GM18520 (cell line): ENCODE measurements at regions not wholly inside any gene's neighbourhood (a gene's known extent, or its start where the extent isn't known, plus 50 kb on each side); places are given as distances from the start of the nearest gene placed in this dataset.
A peak's percentile ranks its signal among the peaks of the same experiment; 100 is the strongest.
"Not testable (repeated sequence)": the region's sequence is repeated elsewhere in the genome, so short reads cannot be mapped to it uniquely, and the experiment has no call there.

Experiments
- ATAC-seq: cut with Tn5 transposase; IDR thresholded peaks from one replicate; pipeline ENCODE4 v1.9.1; 2021; ENCODE audit not compliant: unreplicated experiment

DNA sequence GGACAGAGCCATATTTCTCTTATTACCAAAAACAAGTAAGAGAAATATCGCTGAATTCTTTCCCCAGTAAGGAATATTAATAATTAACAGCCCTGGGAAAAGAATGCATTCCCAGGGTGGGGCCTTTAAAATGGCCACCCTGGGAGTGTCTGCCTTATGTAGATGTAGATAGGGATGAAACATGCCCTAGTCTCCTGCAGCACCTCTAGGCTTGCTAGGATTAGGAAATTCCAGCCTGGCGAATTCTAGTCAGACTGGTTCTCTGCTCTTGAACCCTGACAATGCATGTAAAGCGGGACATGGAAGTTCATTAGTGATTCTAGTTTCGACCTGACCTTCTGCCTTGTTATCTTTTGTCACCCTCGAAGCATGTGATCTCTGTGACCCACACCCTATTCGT lies 405.2 kb upstream of the MAP2 start:
- not testable (repeated sequence) for ATAC-seq

DNA sequence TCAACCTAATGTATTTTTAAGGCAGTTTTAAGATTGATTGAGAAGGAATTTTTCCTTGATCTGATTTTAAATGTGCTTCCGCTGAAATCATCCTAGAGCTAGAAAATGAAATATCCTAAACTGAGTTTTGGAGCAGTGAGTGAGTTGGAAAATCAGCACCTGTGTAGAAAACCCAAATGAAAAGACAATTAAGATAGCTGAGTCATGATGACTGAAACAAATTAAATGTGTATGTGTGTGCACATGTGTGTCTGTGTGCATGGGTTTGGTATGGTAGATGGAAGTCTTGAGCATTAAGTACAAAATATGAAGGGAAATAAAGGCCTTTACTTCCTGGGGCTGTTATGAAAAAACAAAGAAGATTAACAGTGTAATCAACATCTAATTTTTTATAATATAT lies 394.6 kb upstream of the MAP2 start:
- no peak for ATAC-seq

DNA sequence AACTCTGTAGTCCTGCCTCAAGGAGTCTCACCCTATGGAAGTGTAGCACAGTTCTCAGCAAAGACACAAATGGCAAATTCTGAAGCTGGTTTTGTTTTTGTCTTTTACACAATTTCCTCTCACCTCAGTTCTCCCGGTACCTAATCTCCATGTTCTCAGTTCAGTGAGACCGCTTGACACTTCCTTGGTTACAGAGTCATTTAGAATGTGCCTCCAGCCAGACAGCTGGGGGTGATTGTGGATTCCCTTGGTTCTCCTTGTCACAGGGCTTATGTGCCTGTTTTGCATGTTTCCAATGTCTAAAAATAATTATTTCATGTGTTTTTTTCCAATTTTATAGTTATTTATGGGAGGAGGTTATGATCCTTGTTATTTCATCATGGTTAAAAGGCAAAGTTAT lies 379.5 kb upstream of the MAP2 start:
- no peak for ATAC-seq

DNA sequence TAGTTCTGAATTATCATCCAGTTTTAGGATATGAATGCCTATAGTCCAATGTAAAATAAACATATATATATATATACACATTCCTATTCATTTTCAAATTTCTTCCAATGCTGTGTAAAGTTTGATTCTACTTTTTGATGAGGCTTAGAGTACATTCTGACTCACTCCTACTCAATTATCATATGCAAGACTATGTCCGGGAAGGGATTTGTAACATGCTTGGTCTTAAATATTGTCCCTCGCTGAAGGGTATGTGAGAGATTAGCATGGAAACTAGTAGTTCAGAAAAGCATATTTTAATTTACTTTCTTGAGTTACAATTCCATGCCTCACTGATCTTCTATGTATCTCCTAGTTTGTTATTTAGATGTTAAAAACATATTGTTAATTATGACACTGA lies 377.7 kb upstream of the MAP2 start:
- no peak for ATAC-seq

DNA sequence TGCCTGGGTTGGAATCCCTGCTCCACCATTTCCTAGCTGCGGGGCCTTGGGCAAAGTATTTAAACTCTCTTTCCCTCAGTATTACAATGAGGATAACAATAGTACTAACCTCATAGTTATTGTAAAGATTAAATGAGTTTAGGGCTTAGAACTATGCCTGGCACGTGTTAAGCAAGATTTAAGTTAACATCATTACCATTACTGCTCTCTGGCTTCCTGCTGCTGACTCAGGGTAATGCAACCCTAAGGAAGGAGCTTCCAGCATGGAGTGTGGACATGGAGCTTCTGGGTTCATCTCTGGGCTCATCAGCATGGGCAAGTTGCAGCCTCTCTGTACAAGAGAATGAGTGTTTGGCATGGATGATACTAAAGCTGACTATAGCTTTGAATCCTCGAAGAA lies 374.2 kb upstream of the MAP2 start:
- no peak for ATAC-seq

DNA sequence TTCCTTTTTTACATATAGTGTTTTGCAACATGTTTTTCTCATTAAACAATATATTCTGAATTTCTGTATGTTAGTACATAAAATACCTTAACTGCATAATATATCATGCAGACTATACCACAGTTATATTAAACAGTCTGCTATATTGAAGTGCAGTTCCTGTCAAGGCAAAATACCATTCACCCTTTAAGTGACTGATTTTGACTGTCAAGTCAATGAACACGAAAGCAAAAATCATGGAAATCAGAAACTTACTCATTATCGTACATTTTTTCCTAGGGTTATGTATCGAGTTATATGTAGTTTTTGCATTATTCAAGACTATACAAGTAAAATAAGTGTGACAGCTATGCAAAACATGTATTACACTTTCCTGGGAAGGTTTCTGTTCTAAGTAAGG lies 361.6 kb upstream of the MAP2 start:
- ATAC-seq, result no peak

DNA sequence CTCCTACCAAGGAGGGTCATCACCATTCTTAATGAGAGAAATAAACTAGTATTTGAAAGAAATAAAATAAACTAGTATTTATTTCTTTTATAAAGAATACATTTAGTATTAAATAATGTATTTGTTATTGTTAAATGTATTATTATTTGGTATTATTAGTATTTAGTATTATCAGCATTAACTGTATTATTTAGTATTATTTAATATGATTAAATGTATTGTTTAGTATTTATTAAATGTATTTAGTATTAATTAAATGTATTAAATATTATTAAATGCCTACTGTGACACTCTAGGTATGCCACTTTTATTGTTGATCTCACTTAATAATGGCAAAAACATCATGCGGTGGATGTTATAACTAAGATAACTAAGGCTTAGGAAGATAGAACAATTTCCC lies 353.6 kb upstream of the MAP2 start:
- ATAC-seq, result no peak

DNA sequence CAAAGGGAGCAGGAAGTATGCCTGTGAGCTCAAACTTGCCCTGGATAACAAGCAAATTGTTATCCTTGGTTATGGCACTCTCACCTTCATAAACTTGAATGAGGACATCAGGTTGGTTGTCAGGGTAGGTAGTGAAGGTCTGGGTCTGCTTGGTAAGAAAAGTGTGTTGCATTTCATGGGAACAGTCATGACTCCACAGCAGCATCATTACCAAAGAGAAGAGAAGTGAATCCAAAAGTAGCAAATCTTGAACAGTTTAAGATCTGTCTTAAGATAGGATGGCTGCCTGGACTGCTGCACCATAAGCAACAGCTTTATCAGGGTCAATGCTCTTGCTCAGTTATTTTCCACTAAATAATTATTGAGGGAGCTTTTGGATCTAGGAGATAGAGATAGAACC lies 350.7 kb upstream of the MAP2 start:
- no peak for ATAC-seq

DNA sequence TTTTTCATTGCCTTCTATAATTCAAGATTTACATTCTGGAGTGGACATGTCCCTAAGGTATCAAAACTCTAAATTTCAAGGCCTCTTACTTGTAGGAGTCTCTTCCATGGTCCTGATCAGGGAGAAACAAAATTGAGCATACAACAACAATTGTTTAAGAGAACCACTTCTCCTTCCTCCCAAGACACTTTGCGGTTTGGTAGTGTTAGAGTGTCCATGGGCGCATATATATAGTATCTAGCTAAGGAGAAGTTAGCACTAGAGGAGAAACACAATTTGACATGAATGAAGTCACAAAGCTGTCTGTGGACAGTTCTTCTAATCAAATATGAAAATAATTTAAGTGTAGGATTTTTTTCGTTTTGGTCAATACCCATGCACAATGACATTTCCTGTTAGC lies 349.1 kb upstream of the MAP2 start:
- ATAC-seq, result no peak

DNA sequence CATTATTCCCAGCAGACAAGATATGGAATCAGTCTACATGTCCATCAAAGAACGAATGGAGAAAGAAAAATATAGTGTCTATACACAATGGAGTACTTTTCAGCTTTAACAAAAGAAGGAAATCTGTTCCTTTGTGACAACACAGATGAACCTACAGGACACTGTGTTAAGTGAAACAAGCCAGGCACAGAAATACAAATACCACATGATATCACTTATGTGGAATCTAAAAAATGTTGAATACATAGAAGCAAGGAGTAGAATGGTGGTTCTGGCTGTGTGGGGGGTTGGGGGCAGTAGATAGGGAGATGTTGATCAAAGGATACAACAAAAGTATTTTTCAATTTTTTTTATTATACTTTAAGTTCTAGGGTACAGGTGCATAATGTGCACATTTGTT lies 347.7 kb upstream of the MAP2 start:
- ATAC-seq, result no peak

DNA sequence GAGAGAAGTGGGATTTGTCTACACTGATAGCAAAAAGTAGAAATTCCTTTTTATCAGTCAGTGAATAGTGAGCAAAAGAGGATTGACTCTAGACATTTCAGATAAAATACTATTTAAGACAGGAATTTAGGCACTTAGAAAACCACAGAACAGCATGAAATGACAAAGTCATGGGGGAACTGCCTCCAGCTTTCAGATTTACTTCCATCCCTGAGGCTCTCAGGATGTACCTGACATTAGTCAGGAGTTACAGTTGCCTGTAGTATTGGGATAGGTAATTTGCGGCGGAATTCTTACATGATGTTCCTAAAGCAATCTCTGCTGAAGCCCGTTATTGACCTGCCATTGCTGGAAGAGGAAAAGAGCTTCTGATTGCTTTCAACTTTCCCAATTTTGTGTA lies 337.1 kb upstream of the MAP2 start:
- no peak for ATAC-seq

DNA sequence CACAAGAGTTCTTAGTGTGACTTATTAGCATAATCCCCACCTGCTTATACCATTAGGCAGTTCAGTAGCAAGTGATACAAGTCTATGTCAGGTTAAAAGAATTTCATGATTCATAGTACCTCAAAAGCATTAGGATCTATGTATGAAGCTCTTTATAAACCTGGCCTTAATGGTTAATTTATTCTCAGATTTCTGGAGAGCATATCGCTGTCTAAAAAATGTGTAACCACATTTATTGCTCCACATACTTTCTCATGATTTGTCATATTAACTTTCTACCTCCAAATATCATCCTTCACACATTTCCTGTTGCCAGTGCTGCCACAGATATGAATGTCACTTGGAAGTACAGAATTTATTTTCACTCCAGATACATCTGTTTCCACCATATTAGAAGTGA lies 332.8 kb upstream of the MAP2 start:
- no peak for ATAC-seq

DNA sequence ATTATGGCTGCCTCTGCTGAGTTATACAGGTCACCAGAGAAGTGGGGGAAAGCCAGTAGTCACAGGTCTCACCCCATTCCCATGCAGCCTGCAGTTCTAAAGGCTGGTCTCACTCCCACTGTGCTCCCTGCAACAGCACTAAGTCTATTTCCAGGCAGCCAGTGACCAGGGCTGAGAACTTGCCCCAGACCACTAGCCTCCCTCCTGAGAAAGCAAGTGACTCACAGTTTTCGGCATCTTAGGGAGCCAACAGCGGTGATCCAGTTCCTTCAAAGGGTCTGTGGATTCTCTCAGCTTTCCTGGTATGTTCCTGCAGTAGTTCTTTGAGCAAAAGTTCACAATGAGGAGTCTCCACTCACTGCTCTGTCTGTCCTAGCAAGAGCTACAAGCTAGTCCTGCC lies 329.6 kb upstream of the MAP2 start:
- no peak for ATAC-seq

DNA sequence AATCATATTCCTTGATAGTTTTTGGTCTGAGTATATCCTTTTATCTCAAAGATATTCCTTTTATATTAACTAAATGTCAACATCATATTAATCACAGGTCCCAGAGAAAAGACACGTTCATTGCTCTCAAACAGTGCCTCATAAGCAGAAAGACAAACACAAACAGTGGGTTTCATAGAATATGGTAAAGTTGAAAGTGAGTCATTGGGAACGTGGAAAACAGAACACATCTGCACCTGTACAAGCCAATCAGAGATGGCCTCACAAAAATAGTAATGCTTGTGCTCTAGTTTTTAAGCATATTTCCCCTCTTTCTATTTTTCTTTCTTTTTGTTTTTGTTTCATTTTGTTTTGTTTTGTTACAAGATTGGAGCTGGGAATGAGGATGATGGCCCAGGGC lies 328.4 kb upstream of the MAP2 start:
- ATAC-seq, result no peak

DNA sequence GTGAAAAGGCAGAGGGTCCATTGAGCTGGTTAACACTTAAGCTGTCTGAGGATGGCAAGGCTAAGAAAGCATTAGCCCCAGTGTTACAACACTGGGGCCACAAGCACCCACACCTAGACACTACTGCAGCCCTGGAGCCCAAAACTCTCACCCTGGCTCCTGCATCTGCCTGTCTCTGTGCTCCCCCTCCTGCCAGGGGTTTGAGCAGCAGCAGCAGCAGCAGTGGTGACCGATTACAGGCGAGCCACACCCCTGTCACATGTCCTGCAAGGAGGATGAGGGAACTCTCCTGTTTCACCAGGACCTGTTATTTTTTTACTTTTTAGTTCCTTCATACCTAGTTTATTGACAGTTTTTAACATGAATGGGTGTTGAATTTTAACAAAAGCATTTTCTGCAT lies 326.7 kb upstream of the MAP2 start:
- no peak for ATAC-seq

DNA sequence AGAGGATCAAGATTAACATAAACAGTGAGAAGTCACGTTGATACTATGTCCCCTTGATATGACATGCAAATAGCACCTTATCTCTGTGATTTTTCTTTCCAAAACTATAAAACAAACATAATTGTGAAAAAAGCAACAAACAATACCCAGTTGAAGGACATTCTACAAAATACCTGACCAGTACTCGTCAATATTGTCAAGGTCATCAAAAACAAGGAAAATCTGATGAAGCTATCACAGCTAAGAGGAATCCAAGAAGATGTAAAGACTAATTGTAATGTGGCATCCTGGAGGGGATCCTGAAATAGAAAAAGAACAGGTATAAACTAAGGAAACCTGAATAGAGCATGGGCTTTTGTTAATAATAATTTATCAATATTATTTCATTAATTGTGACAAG lies 321.5 kb upstream of the MAP2 start:
- ATAC-seq, result no peak

DNA sequence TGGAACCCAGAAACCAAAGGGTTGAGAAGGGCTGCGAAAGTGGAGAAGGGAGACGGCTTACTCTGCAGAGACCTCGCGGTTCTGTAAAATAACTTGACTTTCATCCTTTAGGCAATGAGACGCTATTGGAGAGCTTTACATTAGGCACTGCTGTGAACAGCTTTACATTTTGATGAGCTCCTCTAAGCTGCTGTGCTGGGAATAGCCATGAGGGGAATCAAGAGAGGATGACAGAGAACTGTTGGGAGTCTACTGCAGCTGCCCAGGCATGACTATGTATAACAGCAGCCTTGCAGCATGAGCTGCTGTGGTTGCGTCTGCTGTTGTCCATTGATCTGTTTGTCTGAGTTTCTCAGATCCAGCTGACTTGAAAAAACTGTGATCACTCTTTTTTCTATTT lies 310.8 kb upstream of the MAP2 start:
- no peak for ATAC-seq

DNA sequence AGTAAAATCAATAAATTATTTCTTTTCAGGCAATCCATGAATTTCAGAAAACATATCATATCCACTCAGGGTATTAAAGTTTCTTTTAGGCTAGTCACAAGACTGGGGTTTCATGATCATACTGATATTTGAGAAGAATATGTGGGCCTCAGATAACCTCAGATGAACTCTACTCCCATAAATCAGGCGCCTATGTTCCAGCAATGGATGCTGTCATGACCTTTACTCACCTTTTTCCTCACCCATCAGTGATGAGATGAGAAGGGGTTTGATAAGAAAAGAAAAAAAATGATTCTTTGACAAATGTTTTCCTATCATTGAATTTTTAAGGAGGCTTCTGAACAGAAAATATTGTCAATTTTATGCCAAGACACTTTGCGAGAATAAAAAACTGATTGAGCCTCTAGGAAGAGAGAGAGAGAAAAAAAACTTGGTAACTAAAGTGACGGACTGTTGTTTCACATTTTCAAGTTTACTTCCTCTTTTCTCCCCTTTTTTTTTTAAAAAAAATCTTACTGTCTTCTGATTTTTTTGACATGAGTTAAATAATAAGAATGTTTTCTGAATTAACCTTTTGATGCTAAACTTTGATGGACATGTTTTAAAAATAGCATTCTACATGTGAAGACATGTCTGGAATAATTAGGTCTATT lies 309.1 kb upstream of the MAP2 start:
- ATAC-seq, result no peak

DNA sequence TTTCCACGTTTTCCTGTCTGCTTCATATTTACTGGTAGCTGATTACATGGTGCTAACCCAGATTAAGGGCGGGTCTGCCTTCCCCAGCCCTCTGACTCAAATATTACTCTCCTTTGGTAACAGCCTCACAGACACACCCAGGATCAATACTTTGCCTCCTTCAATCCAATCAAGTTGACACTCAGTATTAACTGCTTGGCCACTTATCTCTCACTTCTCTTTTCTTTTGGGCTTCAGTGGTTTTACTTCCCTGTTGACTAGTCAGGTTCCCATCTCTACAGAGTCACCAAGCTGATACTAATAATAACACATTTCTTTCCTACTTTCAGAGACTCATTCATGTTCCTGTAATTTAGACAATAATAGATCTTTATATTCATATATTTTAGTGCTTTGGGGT lies 302.2 kb upstream of the MAP2 start:
- ATAC-seq, result peak; percentile 76

DNA sequence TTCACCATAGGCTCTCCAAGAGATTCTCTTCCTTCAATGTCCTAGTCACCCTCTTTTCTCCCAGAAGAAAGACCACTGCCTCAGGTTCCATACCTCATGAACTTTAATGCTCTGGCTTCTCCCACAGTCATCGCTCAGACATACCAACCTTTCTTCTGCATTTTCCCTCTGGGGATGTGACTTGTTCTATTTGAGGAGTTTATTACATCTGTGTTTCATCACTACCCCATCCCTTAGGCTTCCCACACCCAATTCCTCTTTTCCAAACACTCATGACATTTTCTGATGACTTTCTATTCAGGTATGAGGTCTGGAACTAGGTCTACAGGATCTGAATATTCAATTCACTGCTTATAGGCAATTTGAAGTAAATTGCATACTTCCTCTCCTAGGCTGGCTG lies 298.6 kb upstream of the MAP2 start:
- no peak for ATAC-seq

DNA sequence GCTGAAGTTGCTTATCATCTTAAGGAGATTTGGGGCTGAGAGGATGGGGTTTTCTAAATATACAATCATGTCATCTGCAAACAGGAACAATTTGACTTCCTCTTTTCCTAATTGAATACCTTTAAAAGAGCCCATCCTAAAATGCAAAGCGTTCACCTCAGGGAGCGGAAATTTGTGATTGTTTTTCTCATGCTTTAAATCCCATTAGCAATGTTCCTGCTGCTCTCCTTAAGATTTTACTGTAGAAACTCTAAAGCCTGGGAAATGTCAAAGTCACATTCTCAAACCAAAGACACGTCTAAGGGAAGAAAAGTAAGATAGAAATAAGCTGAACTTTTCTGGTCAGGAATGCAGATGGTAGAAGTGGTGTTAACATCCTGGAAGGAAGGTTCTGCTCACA lies 285.8 kb upstream of the MAP2 start:
- ATAC-seq, result no peak

DNA sequence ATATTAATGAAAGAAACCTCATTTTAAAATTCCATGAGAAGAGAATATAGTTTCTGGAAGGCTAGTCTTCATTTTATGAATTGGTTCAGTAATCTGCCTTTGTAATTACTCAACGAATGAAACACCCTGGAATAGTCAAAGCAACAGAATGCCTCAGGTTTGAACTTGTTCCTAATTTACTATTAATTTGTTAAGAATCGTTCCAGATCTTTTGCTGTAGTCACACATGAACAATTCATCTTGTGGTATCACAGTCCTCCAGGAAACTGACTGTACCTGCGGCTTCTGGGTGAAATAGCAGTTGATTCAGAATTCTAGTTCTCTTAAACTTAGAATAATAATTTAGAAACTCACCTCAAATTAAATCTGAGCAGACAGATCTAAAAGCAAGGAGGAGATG lies 282.7 kb upstream of the MAP2 start:
- ATAC-seq, result no peak

DNA sequence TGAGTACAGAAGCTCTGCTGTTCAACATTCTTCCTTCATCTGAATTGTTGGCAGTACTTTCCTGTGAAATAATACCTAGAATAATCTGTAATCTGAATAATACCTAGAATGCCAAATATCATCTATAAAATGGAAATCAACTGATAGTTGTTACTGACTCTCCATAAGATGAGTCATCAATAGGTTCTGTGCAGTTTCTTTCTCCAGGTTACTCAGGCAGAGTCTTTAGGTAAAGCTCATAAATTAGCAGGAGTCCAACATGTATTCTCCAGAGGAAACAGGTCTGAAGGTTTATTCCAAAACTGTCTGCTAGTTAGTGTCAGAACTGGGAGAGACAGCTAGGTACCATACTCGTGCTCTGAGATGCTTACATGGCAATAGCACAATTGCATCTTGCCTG lies 282.0 kb upstream of the MAP2 start:
- ATAC-seq, result no peak

DNA sequence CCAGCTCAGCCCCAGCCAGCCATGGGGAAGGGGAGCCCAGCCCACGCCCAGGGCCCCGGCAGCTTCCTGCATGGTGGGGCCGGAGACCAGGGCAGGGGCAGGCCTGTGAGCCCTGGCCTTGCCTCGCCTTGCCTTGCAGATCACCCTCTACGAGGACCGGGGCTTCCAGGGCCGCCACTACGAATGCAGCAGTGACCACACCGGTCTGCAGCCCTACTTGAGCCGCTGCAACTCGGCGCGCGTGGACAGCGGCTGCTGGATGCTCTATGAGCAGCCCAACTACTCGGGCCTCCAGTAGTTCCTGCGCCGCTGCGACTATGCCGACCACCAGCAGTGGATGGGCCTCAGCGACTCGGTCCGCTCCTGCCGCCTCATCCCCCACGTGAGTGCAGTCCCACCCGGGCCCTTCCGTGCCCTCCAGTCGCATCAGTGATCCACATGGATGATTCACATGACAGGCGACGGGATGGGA lies 278.6 kb upstream of the MAP2 start:
- not testable (repeated sequence) for ATAC-seq
